COLO829 (cell line): ENCODE measurements at regions not wholly inside any gene's neighbourhood (a gene's known extent, or its start where the extent isn't known, plus 50 kb on each side); places are given as distances from the start of the nearest gene placed in this dataset.
"Not testable (repeated sequence)": the region's sequence is repeated elsewhere in the genome, so short reads cannot be mapped to it uniquely, and the experiment has no call there.

Source experiments
- DNase-seq: peaks from one replicate; pipeline ENCODE4 v3.0.0; 2012; ENCODE audit warnings: low spot score

DNA sequence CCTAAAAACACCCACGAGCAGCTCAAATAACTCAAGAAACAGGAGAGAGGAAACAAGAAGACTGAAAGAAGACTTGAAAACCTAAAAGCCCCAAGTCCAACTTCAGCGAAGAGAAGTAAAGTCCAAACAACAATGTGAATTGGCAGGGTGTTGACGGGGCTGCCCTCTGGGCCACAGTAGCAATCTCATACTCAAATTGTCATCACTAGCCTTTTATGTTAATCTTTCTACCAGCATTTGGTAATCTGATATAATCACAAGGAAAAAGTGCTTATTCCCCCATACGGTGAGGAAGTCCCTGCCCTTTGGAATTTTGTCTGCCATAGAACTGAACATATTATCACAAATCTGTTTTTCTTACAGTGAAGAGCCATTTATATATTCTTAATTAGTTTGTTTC is 51.5 kb upstream of the IFNE start:
- no peak for DNase-seq

DNA sequence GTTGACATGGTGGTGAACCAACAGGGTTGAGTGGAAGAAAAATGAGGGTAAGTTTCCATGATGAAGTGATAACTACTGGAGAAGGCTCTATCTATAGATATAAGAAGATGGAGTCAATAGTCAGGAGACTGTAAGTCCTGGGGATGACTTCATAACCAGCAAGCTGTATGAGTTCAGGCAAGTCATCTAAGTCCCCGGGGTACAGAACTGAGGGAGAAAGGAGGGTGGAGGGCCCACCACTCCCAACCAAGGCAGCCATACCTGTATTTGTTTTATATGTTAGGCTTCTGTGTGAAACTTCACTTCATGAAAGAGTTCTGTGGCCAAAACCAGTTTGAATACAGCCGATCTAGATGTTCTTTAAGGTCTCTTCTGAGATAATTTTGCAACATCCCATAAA is 53.3 kb upstream of the IFNE start:
- DNase-seq, result no peak

DNA sequence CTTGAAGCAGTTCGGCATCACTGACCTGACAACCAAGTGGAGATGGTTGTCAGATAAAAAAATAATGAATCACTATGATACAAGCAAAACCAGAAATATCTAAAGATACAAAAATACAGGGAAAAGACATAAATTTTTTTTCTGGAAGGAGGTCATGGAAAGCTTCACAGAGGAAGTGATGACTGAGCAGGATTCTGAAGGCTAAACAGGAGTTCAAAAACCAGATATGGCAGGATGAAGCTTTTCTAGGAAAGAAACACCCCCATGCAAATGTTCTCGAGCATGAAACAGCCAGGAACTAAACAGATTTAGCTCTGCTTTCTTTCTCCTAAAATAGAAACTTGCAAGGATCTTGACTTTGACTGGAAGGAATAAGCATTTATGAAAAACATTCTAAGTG is 60.7 kb upstream of the IFNE start:
- DNase-seq, result no peak

- DNase-seq, result no peak
Measured at GRCh38 chr9:21543187-21543586, 61.1 kb upstream of the IFNE start.

GRCh38 chr9:21543816-21544215 is 61.7 kb upstream of the IFNE start:
- not testable (repeated sequence) for DNase-seq

DNA sequence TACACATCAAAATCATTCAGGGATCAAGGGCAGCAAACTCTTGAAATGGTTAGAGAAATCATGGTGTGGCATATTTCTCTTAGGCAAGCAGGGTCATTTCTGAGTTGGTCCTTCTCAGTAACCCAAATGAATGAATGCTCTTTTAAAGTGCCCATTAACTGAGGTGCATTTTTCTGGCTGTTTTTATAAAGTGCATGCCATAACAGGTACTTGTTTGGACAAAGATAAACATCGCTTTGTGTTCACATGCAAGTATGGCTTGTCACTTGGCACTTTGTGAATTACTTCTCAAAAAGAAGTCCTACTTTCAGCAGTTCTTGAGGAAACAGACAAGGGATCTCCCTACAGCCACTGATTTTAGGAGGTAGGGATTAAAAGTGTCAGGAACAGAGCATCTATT is 64.8 kb upstream of the IFNE start:
- no peak for DNase-seq

DNA sequence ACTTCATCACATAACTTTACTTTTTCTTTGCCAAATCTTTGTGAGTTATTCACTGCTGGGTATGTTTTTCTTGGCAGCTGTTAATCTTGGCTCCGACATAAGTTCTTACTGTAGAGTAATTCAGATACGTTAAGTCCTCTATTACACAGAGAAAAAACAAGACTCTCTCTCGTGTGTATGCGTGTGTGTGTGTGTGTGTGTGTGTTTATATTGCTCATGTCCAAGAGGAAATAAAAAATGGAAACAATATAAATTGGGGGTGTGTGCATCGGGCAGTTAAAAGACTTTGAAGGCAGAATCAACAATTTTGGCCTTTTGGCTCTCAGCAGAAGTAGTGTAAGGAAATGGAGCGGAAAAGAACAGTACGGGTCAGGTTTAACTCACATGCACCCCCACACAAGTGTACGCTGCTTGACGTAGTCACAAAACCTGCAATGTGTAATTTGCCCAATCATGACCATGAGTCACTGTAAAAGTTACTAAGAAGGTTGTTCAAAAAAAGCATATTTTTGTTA is 67.2 kb upstream of the IFNE start:
- DNase-seq, result no peak

DNA sequence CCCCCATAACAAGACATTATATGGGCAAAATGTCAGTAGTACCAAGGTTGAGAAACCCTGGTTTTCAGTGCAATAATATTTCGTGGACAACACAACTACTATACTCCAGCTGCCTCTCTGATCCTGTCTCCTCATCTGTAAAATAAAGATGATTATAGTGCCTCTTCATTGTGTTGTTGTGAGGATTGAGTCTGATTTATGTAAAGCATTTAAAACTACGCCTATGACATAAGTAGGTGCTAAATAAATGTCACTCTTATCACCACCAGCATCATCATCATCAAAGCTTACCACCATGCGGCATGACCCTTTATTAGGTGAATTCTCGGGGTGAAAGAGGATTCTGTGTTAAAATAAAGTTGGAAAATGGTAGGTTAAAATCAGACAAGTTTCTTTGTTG is 67.8 kb upstream of the IFNE start:
- no peak for DNase-seq

DNA sequence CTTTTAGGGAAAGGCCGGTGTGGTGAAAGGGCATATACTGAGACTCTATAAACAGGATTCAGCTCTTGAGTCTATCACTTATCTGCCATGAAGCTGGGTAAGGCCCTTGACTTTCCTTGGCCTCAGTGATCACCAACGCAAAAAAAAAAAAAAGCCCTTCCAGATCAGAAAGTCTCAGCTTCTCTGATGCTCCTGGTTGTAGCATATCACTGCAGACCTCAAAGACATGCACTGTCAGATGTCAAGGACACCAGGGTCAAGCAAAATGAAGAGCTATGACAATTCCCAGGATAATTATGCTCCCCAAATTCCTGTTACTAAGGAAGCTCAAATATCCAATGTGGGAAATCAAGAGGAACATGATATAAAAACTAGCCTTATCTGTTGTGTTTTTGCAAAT is 68.3 kb upstream of the IFNE start:
- no peak for DNase-seq

- DNase-seq, result no peak
Measured at GRCh38 chr9:21551401-21551800, 69.3 kb upstream of the IFNE start.

GRCh38 chr9:21552244-21553170 is 70.4 kb upstream of the IFNE start:
- no peak for DNase-seq

DNA sequence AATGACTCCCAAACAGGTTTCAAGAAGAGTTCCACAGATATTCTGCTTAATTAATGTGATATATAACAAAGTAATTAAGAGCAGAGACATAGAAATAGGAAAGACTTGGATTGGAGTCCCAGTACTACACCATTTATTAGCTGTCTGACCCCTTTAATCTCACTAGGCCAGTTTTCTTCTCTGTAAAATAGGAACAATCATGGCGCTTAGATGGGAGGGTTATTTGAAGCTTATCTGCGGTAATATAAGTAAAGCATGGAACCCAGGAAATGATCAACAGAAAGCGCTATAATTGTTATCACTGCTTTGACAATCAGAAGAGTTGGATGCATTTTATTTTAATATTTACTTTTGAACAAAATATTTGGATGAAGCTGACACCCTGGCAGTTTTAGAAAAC is 71.3 kb upstream of the IFNE start:
- no peak for DNase-seq

GRCh38 chr9:21554813-21555212 is 72.7 kb upstream of the IFNE start:
- DNase-seq, result no peak

GRCh38 chr9:21555911-21556310 is 73.8 kb upstream of the IFNE start:
- DNase-seq, result no peak

GRCh38 chr9:21556581-21557427 is 74.7 kb upstream of the IFNE start:
- DNase-seq, result no peak

- DNase-seq, result no peak
Measured at GRCh38 chr9:21557428-21557768, 75.3 kb upstream of the IFNE start.

GRCh38 chr9:21558079-21558478 is 76.0 kb upstream of the IFNE start:
- DNase-seq, result no peak

GRCh38 chr9:21558615-21559401 is 76.7 kb upstream of the IFNE start:
- DNase-seq, result no peak

DNA sequence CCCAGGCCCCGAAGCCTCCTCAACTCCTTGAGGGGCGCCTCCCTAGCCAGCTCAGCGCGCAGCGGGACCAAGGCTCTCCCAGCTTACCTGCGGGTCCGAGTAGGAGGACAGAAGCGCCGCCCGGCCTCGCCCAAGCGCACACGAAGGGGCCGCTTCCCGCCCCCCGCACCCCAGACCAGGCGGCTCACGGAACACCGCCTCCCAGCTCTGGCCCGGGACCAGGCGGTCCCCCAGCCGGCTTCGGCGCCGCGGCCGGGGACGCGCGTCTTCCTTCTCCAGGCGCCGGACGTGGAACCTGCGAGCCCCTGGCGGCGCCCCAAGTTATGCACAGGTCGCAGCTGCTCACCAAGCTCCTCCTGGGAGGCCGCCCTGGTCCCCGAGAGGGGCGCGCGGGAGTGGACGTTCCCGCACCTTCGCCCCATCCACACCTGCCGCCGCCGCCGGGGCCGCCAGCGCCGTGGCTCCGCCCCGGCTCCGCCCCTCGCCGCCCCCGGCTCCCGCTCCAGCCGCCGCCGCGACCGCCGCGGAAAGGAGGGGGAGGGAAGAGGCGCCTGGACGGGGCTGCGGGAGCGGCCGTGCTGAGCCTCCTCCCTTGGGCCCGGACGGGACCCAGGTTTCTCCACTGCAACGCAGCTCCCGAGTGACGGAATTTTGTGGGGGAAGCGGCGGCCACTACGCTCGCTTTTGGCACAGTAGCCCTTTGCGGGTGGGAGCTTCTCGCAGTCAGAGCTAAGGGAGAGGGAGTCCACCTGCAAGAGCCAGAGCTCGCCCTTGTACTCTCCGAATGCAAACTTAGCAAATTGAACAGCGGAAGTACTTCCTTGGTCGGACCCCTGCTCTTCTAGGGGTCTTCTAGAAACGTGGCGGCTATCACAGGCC is 77.5 kb upstream of the IFNE start:
- peak; percentile 18 for DNase-seq

DNA sequence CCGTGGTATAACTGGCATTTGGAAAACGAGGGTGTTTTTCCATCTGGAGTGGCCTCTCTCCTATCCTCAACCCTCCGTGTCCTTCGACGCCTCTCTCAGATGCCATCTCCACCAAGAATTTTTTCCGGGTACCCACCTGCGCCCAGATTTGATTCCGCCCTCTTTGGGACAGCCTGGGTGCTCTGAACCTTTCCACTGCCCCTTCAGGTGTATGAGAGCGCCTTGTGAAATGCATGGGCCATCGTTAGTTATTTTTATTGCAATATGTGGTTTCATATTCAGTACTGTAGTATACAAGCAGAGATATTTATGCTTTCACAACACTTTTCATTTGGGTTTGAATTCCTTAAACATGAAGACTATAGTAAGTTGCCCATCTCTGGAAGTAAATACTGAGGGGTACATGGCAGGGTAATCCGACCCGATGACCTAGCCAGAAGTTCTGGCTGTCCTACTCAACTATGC is 78.2 kb upstream of the IFNE start:
- no peak for DNase-seq

DNA sequence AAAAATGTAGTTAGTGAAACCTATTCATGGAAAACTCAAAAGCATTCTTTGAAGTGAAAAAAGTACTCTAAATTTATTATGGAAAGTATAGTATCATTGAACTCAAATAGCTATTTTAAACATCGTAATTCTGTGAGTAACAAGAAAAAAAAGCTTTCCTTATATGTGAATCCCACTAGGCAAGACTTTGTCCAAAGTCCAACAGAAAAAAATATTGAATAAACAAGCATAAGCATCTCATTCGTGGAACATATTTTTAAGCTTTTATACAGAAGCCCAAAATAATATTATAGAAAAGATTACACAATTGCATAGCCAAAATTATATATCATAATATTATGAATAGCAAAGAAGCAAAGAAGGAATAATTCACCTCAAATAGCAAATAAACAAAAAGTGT is 79.4 kb upstream of the IFNE start:
- no peak for DNase-seq
